IMR-90 (cell line): ENCODE measurements at regions not wholly inside any gene's neighbourhood (a gene's known extent, or its start where the extent isn't known, plus 50 kb on each side); places are given as distances from the start of the nearest gene placed in this dataset.

Experiments
- ATAC-seq: fragments of 200-7000 bp; cut with Tn5 transposase; 2 replicates; pipeline ENCODE4 v1.9.1; 2020; ENCODE audit warnings: low read depth, mild to moderate bottlenecking, moderate library complexity
- BruUV-seq: library from RNA; stranded (reverse); fragments of 400-500 nt; replicated peaks from 2 replicates; lab custom pipeline; 2021; lab: Mats Ljungman, UMichigan
- CTCF ChIA-PET: fragments of 300-600 bp; formaldehyde crosslinking; extraction: SDS; loops from one replicate; lab custom pipeline; 2021; ENCODE audit warnings: antibody characterized with exemption; lab: Yijun Ruan, JAX
- POLR2A ChIA-PET: fragments of 300-600 bp; sonication (Branson Sonifier 250); formaldehyde crosslinking; loops from one replicate; lab custom pipeline; 2022; ENCODE audit warnings: antibody characterized with exemption; ENCODE audit not compliant: unreplicated experiment; lab: Charles Lee
- DNase-seq: peaks from one replicate; pipeline ENCODE4 v3.0.0; 2013
- H2AFZ ChIP-seq: replicated peaks from 2 replicates; pipeline ENCODE3; 2013; ENCODE audit warnings: low read length, mild to moderate bottlenecking; ENCODE audit not compliant: poor library complexity
- H2AK5ac ChIP-seq: 2 replicates; pipeline ENCODE4 v1.6.1; 2013; ENCODE audit warnings: low read depth, low read length, inconsistent platforms
- H2AK9ac ChIP-seq: replicated peaks from 2 replicates; pipeline ENCODE3; 2013; ENCODE audit warnings: mild to moderate bottlenecking, low read depth, low read length, moderate library complexity; ENCODE audit not compliant: poor library complexity
- H2BK120ac ChIP-seq: 2 replicates; pipeline ENCODE4 v1.6.1; 2013; ENCODE audit warnings: low read depth, low read length, inconsistent platforms
- H2BK15ac ChIP-seq: 3 replicates; pipeline ENCODE4 v1.6.1; 2013; ENCODE audit warnings: low read depth, low read length, inconsistent platforms
- H2BK20ac ChIP-seq: 2 replicates; pipeline ENCODE4 v1.6.1; 2013; ENCODE audit warnings: low read depth, mild to moderate bottlenecking, inconsistent platforms, low read length, moderate library complexity
- H2BK5ac ChIP-seq: 2 replicates; pipeline ENCODE4 v1.6.1; 2013; ENCODE audit warnings: mild to moderate bottlenecking, low read depth, low read length, inconsistent platforms; ENCODE audit not compliant: poor library complexity, severe bottlenecking
- H3K14ac ChIP-seq: replicated peaks from 2 replicates; pipeline ENCODE4 v1.6.1; 2013; ENCODE audit warnings: low read depth, low read length, inconsistent platforms
- H3K18ac ChIP-seq: 2 replicates; pipeline ENCODE4 v1.6.1; 2013; ENCODE audit warnings: low read depth, low read length, control low read depth
- H3K23ac ChIP-seq: 2 replicates; pipeline ENCODE4 v1.6.1; 2013; ENCODE audit warnings: low read depth, low read length, inconsistent platforms
- H3K27ac ChIP-seq: 2 replicates; pipeline ENCODE4 v1.5.1; 2013; ENCODE audit warnings: mild to moderate bottlenecking, control low read depth, low read length; ENCODE audit not compliant: insufficient read depth
- H3K27me3 ChIP-seq: 2 replicates; pipeline ENCODE4 v1.6.1; 2013; ENCODE audit warnings: low read length; ENCODE audit not compliant: control insufficient read depth, insufficient read depth
- H3K36me3 ChIP-seq: 2 replicates; pipeline ENCODE4 v1.6.1; 2013; ENCODE audit warnings: low read length, mixed read lengths; ENCODE audit not compliant: control insufficient read depth, insufficient read depth
- H3K4ac ChIP-seq: 2 replicates; pipeline ENCODE4 v1.6.1; 2013; ENCODE audit warnings: low read depth, low read length, inconsistent platforms
- H3K4me1 ChIP-seq: 2 replicates; pipeline ENCODE4 v1.6.1; 2013; ENCODE audit warnings: low read length, mixed read lengths; ENCODE audit not compliant: control insufficient read depth, insufficient read depth
- H3K4me2 ChIP-seq: 2 replicates; pipeline ENCODE4 v1.6.1; 2013; ENCODE audit warnings: low read depth, mild to moderate bottlenecking, control low read depth, low read length, moderate library complexity
- H3K4me3 ChIP-seq: 2 replicates; pipeline ENCODE4 v1.5.1; 2013; ENCODE audit warnings: low read depth, mild to moderate bottlenecking, control low read depth, low read length, moderate library complexity; ENCODE audit not compliant: insufficient read depth
- H3K56ac ChIP-seq: 2 replicates; pipeline ENCODE4 v1.6.1; 2013; ENCODE audit warnings: low read length, inconsistent platforms; ENCODE audit not compliant: insufficient read depth; ENCODE audit errors: extremely low read depth
- H3K79me1 ChIP-seq, 2 experiments: 2 replicates each; pipeline ENCODE4 v1.6.1; 2013; ENCODE audit warnings: low read length in 2 of 2, inconsistent platforms in 1 of 2, low read depth in 1 of 2
- H3K9ac ChIP-seq: 2 replicates; pipeline ENCODE4 v1.6.1; 2013; ENCODE audit warnings: low read depth, low read length, control low read depth
- H3K9me1 ChIP-seq: 2 replicates; pipeline ENCODE4 v1.6.1; 2013; ENCODE audit warnings: low read length, inconsistent platforms; ENCODE audit not compliant: insufficient read depth
- H3K9me3 ChIP-seq: 2 replicates; pipeline ENCODE4 v1.6.1; 2013; ENCODE audit warnings: low read length; ENCODE audit not compliant: control insufficient read depth, insufficient read depth
- H4K20me1 ChIP-seq: 2 replicates; pipeline ENCODE4 v1.6.1; 2013; ENCODE audit warnings: low read length, inconsistent platforms; ENCODE audit not compliant: insufficient read depth
- H4K5ac ChIP-seq: 2 replicates; pipeline ENCODE4 v1.6.1; 2013; ENCODE audit warnings: mild to moderate bottlenecking, low read depth, low read length, control low read depth
- H4K8ac ChIP-seq, 2 experiments: 2 replicates each; pipeline ENCODE4 v1.6.1; 2013; ENCODE audit warnings: low read depth in 2 of 2, low read length in 2 of 2, control low read depth in 1 of 2, inconsistent platforms in 1 of 2
- H4K91ac ChIP-seq: 2 replicates; pipeline ENCODE4 v1.6.1; 2013; ENCODE audit warnings: low read depth, low read length, inconsistent platforms; ENCODE audit not compliant: insufficient read depth
- BHLHE40 ChIP-seq: fragments of 150-350 bp; IDR thresholded peaks from 2 replicates; pipeline ENCODE4 v1.6.1; 2016; ENCODE audit warnings: mild to moderate bottlenecking, low read depth, low read length
- CHD1 ChIP-seq: IDR thresholded peaks from 2 replicates; pipeline ENCODE4 v1.6.1; 2012; ENCODE audit warnings: low read depth, low read length, improper control_type of control experiment
- MAFK ChIP-seq: IDR thresholded peaks from 2 replicates; pipeline ENCODE4 v1.6.1; 2012; ENCODE audit warnings: low read depth, low read length, improper control_type of control experiment
- RCOR1 ChIP-seq: IDR thresholded peaks from 2 replicates; pipeline ENCODE4 v1.6.1; 2012; ENCODE audit warnings: mild to moderate bottlenecking, low read length, improper control_type of control experiment; ENCODE audit not compliant: insufficient replicate concordance
- dilution Hi-C: fragments of 300-500 bp; cut with HindIII; formaldehyde crosslinking; loops from one replicate; pipeline ENCODE4 v1.14.3; 2018; ENCODE audit warnings: low sequenced_read_pairs; ENCODE audit not compliant: unreplicated experiment
- in situ Hi-C: fragments of 300-500 bp; cut with MboI; formaldehyde crosslinking; loops from 3 replicates; pipeline ENCODE4 v1.14.3; 2019; ENCODE audit warnings: low sequenced_read_pairs, inconsistent platforms, mixed read lengths
- intact Hi-C: fragments of 100-400 bp; cut with micrococcal nuclease; formaldehyde crosslinking; loops from 2 replicates; pipeline ENCODE4 v1.10.0; 2022

DNA sequence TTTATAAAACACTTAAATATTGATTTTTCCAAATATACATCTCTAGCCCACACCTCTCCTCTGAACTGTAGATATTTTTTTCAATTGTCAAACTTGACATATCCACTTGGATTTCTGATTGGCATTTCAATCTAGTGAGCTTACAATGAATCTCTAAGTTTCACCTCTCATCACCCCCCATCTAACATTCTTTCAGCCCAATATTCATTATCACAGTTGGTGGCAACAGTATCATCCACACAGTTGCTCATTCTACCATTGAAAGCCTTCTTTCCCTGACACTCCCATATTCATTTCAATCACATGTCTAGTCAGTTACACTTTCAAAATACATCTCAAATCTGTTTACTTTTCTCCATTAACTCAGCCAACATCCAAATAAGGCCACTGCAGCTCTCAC is 385.2 kb downstream of the PCDH20 start:
- H3K79me1 ChIP-seq: no peaks in the 10 kb centered on the region
- H3K27ac ChIP-seq: no peak overlapping the region
- no peak overlapping the region for H3K18ac ChIP-seq
- H3K4me3 ChIP-seq: no peak overlapping the region
- no peak overlapping the region for H2BK20ac ChIP-seq
- no peak overlapping the region for H2BK5ac ChIP-seq
- no peak overlapping the region for H3K23ac ChIP-seq
- no peak overlapping the region for H3K4ac ChIP-seq
- POLR2A ChIA-PET: no interaction called here
- intact Hi-C loops (no loop called here), in situ Hi-C loops (no loop called here), dilution Hi-C loops (no loop called here)
- BruUV-seq: no TSS peak
- no peak overlapping the region for H3K9ac ChIP-seq
- no peak overlapping the region for H4K91ac ChIP-seq
- H3K9me1 ChIP-seq: no peaks in the 10 kb centered on the region
- H2AK5ac ChIP-seq: no peak overlapping the region
- H2AK9ac ChIP-seq: no peak overlapping the region
- no peak overlapping the region for H4K5ac ChIP-seq
- H2BK15ac ChIP-seq: no peak overlapping the region
- H3K4me2 ChIP-seq: no peak overlapping the region
- no peak overlapping the region for H3K56ac ChIP-seq
- H2BK120ac ChIP-seq: no peak overlapping the region
- H3K9me3 ChIP-seq: no peaks in the 10 kb centered on the region
- no peak overlapping the region for H4K8ac ChIP-seq
- DNase-seq: no peak
- H3K14ac ChIP-seq: no peak overlapping the region
- no peaks in the 10 kb centered on the region for H3K27me3 ChIP-seq
- H4K20me1 ChIP-seq: no peaks in the 10 kb centered on the region
- ATAC-seq: no peak
- no peaks in the 10 kb centered on the region for H3K4me1 ChIP-seq
- TF ChIP-seq RCOR1 (no peak), MAFK (no peak), CHD1 (no peak), BHLHE40 (no peak)
- H2AFZ ChIP-seq: no peak overlapping the region
- CTCF ChIA-PET: no interaction called here
- H3K36me3 ChIP-seq: no peaks in the 10 kb centered on the region
